Right lobe of liver (tissue), 4 donors: ENCODE measurements at regions not wholly inside any gene's neighbourhood (a gene's known extent, or its start where the extent isn't known, plus 50 kb on each side); places are given as distances from the start of the nearest gene placed in this dataset.

Experiments used
- POLR2A ChIP-seq: fragments of 450-650 bp; IDR thresholded peaks from one replicate; pipeline ENCODE4 v1.6.1; 2017; ENCODE audit warnings: antibody characterized with exemption, mild to moderate bottlenecking
- TF ChIP-seq, protein P1 (sequence below), 4 donors: fragments of 200-600 bp in 3 of 4; fragments of 450-650 bp in 1 of 4; IDR thresholded peaks; one replicate each; pipeline versions ENCODE4 v1.5.1 to v1.8.0; 2016 to 2022; ENCODE audit warnings: antibody characterized with exemption in 4 of 4, mild to moderate bottlenecking in 2 of 4
- donor health status: DM: no; HTN: no; CAD: no.
- donor health status: DM: no; HTN: no; CAD: no.
- donor health status: DM: no; HTN: yes; CAD: no.

DNA sequence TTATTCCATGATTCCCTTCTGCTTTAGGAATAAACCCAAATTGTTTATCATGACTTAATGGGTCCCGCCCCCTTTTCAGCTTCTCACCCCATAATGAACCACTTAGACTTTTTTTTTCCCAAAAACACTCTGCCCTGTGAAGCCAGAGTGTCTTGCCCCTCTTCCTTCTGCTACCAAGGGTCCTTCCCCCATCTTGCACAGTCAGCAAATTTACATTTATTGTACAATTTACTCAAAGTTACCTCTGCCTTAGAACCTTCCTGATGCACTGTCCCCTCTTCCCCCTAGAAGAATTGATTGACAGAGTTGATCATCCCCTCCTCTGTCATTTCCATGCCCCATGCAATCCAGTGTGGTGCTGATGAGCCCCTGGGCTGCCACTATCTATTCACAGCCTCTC lies 101.5 kb upstream of the PPP2R3A start:
- TF ChIP-seq, protein P1, sequence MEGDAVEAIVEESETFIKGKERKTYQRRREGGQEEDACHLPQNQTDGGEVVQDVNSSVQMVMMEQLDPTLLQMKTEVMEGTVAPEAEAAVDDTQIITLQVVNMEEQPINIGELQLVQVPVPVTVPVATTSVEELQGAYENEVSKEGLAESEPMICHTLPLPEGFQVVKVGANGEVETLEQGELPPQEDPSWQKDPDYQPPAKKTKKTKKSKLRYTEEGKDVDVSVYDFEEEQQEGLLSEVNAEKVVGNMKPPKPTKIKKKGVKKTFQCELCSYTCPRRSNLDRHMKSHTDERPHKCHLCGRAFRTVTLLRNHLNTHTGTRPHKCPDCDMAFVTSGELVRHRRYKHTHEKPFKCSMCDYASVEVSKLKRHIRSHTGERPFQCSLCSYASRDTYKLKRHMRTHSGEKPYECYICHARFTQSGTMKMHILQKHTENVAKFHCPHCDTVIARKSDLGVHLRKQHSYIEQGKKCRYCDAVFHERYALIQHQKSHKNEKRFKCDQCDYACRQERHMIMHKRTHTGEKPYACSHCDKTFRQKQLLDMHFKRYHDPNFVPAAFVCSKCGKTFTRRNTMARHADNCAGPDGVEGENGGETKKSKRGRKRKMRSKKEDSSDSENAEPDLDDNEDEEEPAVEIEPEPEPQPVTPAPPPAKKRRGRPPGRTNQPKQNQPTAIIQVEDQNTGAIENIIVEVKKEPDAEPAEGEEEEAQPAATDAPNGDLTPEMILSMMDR (IDR thresholded peaks at IDR 0.05): no peak
- TF ChIP-seq POLR2A: no peak
